HG02610 (cell line): ENCODE measurements at regions not wholly inside any gene's neighbourhood (a gene's known extent, or its start where the extent isn't known, plus 50 kb on each side); places are given as distances from the start of the nearest gene placed in this dataset.
A peak's percentile ranks its signal among the peaks of the same experiment; 100 is the strongest.
"Not testable (repeated sequence)": the region's sequence is repeated elsewhere in the genome, so short reads cannot be mapped to it uniquely, and the experiment has no call there.

Experiments
- ATAC-seq: cut with Tn5 transposase; IDR thresholded peaks from one replicate; pipeline ENCODE4 v1.9.1; 2021; ENCODE audit warnings: mild to moderate bottlenecking, moderate library complexity; ENCODE audit not compliant: unreplicated experiment

DNA sequence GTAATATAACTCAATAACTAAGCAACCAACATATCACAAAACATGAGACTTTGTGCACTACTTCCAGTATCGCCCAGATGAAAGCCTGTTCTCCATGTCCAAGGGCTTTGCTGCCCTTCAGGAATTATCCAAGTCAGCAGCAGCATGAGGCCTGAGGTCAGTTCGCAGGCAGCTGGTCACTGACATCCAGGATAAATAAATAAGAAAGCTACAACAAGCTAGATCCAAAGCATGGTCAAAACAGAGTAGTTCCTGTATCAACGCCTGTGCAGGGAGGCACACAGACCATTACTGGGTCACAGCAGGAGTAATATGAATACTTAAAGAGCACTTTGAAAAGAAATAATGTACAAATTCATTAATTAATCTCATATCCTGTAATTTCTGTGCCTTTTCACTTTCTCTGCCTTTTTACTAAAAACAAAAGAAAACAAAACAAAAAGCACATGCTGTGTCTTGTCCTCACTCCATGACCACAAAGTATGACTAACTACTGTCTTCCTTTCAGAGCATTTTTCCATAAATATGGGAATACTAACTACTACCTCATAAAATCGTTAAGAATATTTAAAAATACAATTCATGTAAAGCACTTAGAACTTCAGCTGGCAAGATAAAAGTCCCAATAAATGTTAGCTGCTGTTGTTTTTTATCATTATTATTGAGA lies 374.9 kb upstream of the IRAK1BP1 start:
- no peak for ATAC-seq

GRCh38 chr6:78500299-78501089 lies 366.9 kb upstream of the IRAK1BP1 start:
- no peak for ATAC-seq

- ATAC-seq: no peak
These were observed 364.9 kb upstream of the IRAK1BP1 start for GRCh38 chr6:78502386-78502887.

- no peak for ATAC-seq
These were observed 362.2 kb upstream of the IRAK1BP1 start for GRCh38 chr6:78505178-78505577.

- no peak for ATAC-seq
These were observed 356.3 kb upstream of the IRAK1BP1 start for GRCh38 chr6:78511009-78511408.

DNA sequence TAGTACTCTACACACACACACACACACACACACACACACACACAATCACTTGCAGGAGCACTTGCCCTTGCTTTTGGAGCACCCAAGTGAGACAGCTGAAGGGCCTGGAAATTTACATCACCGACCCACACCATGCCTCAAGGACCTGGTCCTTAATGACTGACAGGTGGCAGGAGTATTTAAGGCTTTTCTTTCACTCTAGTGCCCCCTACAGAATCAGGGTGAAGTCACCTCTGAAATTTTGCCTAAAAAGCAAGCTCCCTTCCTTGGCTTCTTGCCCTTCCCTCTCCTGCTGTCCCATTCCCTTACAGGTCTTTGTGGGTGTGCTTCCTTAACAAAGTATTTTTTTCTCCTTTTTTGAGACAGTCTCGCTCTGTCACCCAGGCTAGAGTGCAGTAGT lies 353.5 kb upstream of the IRAK1BP1 start:
- ATAC-seq: no peak

DNA sequence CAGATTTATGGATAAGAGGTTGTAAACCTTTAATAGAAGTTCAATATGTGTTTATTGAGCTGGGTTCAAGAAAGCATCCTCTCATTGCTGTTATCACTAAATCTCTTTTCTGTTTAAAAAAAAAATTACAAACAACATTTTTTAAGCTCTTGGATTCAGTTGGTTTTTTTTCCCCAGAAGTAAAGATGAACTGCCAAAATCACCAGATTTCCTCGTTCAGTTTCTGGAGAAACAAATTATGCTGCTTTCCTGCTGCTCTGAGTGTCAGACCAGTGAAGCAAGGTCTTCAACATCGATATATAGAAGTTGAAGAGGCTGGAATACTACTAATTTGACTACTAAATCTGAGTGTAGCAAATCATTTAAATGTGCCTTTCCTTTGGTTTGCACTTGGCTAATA lies 352.1 kb upstream of the IRAK1BP1 start:
- ATAC-seq: no peak

GRCh38 chr6:78517399-78517798 lies 350.0 kb upstream of the IRAK1BP1 start:
- ATAC-seq: no peak

- no peak for ATAC-seq
These were observed 343.7 kb upstream of the IRAK1BP1 start for GRCh38 chr6:78523622-78524021.

DNA sequence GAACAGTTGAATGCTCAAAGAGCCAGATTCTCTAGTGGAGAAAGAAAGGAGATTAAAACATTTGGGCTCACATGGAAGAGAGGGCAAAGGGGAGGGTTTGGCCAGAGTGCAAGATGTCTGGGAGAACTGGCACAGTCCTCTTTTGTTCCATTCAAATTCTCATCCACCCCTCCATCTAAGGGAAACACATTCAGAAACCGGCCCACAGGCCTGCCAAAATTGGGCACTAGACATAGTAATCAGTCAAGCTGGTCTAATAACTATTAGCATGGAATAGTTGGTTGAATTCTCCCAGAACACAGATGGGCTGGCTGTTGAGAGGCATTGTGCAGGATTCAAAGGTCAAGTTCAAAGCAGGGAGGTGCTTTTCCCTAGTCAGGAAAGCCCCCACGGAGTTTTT lies 341.4 kb upstream of the IRAK1BP1 start:
- no peak for ATAC-seq

DNA sequence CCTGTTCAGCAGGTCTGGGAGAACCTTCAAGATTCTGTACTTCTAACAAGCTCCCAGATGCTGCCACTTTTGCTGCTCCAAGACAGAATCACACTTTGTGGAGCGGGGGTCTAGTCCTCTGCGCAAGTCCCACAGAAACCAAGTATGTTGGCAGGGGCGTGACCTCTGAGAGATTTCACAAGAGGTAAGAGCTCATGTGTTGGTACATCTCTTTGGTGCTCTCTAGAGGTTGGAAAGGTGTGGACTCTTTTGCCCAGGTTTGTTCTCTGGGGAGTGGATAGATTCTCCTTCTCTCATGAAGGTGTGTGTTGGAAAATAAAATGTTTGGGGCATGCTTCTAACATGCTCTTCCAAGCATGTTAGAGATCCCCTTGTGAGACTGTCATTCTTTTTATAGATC lies 340.9 kb upstream of the IRAK1BP1 start:
- peak; percentile 30 for ATAC-seq

GRCh38 chr6:78528926-78529325 lies 338.4 kb upstream of the IRAK1BP1 start:
- no peak for ATAC-seq

- ATAC-seq: no peak
These were observed 337.1 kb upstream of the IRAK1BP1 start for GRCh38 chr6:78530208-78530607.

GRCh38 chr6:78533426-78533825 lies 333.9 kb upstream of the IRAK1BP1 start:
- ATAC-seq: no peak

- no peak for ATAC-seq
These were observed 333.5 kb upstream of the IRAK1BP1 start for GRCh38 chr6:78533876-78534275.

DNA sequence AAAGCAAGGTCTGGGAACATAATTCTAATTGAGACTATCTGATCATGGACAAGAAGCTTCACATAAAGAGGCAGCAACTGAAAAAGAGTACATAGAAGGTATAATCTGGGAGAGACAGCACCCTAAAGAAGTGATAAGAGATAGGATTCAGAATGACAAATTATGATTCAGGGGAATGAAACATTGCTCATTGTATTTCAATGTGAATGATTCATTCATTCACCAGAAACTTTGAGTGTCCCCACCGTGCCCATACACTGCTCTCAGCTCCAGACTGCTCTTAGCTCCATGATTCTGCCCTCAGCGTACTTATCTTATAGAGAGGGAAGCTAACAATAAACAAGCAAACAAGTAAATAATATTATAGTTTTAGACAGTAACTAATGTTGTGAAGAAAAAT lies 329.3 kb upstream of the IRAK1BP1 start:
- no peak for ATAC-seq

DNA sequence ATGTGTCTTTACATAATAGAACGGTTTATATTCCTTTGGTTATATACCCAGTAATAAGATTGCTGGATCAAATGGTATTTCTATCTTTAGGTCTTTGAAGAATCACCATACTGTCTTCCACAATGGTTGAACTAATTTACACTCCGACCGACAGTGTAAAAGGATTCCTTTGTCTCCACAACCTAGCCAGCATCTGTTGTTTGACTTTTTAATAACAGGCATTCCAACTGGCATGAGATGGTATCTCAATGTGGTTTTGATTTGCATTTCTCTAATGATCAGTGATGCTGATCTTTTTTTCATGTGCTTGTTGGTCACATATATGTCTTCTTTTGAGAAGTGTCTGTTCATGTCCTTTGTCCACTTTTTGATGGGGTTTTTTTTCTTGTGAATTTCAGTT lies 319.7 kb upstream of the IRAK1BP1 start:
- not testable (repeated sequence) for ATAC-seq

- no peak for ATAC-seq
These were observed 316.0 kb upstream of the IRAK1BP1 start for GRCh38 chr6:78551361-78551760.

- ATAC-seq: no peak
These were observed 314.9 kb upstream of the IRAK1BP1 start for GRCh38 chr6:78552435-78552834.

- no peak for ATAC-seq
These were observed 313.0 kb upstream of the IRAK1BP1 start for GRCh38 chr6:78554341-78554740.

DNA sequence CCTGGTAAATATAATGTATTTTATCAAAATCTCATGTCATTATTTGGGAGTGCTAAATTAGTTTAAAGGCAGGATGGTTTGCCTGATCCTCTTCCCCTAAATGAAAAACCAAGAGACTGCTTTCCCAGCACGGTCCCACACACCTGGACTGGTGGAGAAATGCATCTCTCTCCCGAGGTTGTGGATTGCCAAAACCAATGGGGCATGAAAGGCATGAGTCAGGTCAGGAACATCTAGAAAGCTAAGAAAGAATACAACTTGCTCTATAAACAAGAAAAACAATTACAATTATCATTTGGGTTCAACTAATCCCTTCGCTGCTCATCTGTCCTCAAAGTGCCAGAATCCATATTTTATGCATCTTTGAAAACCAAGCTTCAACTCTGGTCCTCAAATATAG lies 308.3 kb upstream of the IRAK1BP1 start:
- no peak for ATAC-seq

DNA sequence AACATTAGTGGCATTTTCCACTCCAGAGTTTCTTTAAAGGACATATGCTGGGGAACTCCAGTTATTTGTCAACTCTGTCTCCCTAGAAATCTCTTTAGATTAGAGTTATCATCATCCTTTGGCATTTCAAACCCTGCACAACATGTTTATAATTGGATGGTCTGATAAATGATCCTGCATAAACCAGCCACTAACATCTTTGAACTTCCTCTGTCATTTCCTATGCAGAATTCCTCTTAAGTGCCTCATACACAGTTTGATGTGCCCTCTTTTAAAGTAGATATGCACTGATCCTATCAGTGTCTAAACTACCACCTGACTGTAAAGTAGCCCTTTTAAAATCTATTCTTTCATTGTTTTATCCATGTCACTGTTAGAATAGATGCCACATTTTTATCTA lies 306.3 kb upstream of the IRAK1BP1 start:
- ATAC-seq: no peak
